ENCODE measurements at regions not wholly inside any gene's neighbourhood (a gene's known extent, or its start where the extent isn't known, plus 50 kb on each side); places are given as distances from the start of the nearest gene placed in this dataset.
A peak's percentile ranks its signal among the peaks of the same experiment; 100 is the strongest.

DNA sequence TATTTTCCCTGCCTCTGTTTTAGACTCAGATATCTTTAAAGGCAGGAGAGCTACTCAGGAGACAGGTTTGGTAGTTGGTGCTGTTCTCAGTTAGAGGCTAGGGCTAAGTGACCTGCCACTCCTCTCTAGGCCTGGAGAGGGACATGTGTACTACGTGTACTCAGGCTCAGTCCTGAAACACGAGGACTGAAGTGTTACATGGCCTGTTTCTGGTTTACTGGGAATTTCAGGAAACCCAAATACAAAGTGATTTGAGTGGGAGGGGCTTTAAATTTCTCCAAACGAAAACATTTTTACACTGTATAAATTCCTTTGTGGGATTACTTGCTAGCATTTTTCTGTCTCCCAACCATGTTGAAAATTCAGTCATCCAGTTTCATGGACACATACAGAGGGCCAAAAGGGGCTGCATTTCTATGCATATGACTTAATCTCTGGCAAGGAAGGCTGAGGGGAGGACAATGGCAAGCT, 343.3 kb downstream of the CYP26B1 start:
- peak; percentile 59 for DNase-seq

DNA sequence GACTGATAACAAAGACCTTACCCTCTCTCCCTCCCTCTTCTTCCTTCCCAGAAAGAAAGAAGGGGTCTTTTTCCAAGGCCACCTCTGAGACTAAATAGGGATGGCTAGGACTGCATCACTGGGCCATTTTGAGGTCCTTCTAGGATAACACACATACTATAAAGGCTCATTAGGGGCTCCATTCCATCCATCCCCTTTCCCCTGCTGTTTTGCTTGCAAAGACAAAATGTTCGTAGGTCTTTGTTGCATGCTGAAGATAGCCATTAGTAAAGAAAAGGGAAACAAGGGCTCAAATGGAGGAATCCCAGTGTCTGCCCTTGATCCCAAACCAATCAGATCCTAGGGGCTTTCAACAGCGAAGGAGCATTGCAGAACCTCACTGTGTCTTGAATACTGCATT, 344.3 kb downstream of the CYP26B1 start:
- DNase-seq = no peak

DNA sequence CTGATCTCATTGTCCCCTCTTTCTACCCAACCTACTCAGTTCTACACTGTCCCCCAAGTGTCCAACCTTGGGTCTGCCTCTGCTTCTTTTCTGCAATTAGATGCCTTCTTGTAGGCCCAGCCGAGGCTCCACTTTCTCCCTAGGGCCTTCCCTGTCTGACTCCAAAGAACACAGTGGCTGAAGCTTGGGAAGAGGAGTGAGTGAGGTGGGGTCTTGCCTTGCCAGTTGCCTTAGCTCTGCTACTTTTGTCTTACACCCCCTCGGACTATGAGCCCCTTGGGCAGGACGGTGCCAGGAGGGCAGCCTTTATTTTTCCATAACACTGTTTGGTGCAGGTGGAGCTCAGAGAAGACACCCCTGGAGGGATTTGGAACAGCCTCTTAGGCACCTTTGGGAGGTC, 345.1 kb downstream of the CYP26B1 start:
- DNase-seq = no peak

DNA sequence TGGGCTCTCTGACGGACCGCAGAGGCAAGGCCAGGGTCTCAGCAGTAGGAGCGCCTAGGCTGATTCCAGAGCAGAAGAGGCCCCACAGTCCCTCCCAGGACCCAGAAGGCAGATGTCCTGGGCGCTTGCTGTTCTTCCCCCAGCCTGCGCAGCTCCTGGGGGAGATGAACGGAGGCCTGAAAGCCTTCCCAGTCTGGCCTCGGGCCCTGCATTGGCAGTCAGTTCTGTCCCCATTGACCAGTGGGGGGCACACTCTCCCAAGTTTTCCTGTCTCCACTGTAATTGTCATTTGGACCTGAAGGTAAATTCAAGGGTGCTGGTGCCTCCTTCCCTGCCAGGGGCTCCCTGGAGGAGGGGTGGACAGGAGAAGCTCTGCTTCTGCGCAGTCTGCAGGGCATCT, 345.7 kb downstream of the CYP26B1 start:
- DNase-seq = peak; percentile 66

DNA sequence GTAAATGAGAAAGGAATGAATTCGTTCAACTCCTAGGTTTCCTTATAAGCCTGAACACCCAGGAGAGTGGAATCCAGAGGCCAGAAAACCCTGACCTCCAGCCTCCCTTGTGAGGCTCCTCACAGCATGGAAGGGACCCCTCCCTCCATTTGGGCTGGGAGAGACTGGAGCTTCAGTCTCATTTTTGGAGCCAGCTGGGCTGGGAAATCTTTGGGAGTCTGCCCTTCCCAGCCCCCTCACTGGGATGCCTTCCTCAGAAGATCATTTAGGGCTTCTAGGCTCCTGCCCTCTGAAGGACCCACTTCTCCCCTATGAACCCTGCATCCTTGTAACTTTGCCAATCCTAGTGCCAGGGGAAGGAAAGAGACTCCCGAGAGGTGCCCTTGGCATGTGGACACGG, 346.1 kb downstream of the CYP26B1 start:
- no peak for DNase-seq

DNA sequence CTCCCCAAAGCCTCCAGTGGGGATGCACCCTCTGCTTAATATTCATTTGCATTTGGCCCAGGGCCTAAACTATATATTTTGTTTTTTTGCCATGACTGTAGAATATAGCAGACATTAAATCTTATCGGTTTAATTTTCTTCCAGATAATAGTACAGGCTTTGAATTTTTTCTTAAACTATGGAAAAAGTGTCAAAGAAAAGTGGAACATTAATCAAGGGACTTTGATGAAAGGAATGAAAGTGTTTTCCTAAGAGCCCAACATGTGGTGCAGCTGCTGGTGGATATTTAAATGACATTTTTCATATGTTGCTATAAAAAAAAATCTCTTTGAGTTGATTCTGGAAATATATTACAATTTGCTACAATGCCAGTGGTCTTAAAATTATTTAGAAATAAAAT, 346.8 kb downstream of the CYP26B1 start:
- DNase-seq = peak; percentile 27

DNA sequence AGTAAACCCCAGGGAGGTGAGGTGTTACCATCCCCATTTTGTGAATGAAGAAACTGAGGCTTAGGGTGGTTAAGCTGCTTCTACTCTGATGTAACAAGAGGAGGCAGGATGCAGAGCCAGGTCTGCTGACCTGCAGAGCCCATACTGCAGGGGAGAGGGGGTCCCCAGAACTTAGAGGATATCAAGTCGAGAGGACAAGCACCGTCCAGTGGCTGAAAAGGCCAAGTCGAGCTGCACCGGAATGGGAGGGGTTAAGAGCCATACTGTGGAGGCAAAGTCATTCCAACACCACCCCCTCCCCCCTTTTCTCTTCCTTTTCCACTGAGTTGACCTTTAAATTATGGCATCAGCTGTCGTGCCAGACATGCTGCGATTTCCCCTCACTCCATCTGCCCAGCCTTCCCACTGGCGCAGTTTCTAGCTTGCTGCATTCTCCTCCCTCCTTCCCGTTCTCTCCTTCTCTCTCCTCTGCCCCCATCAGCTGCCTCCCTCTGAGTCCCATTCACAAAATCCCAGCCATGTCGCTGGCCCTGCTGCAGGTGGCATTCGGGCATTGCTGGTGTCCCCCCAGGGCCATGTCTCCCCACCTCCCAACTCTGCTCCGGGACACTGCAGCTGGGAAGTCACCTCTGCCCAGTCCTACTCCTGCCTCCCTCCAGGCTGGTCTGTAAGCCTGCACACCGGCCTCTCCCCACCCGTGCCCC, 346.9 kb downstream of the DYSF start:
- DNase-seq = no peak

DNA sequence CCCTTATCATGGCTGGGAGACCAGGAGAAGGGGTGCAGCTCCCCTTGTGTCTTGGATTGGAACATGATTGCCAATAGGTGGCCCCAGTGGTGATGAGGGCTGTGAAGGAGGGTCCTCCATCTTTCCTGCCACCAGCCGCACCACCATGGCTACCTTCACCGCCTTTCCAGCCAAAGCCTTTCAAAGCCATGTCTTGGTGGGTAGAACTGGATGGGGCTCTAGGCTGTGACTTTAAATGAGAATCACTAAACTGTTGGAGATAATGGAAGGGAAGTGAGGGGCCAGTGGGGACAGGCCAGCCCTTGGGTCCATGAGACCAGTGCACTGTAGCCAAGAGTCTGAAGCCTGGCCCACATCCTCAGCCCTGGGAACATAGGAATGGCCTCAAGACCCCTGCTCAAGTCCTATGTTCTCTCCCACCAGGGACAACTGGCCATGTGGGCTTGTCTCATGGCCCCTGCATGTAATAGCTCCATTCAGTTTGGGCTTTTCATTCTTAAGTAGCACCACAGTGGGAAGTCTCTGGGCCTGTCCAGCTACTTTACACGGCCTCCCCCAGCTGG, 345.7 kb downstream of the DYSF start:
- DNase-seq = no peak

DNA sequence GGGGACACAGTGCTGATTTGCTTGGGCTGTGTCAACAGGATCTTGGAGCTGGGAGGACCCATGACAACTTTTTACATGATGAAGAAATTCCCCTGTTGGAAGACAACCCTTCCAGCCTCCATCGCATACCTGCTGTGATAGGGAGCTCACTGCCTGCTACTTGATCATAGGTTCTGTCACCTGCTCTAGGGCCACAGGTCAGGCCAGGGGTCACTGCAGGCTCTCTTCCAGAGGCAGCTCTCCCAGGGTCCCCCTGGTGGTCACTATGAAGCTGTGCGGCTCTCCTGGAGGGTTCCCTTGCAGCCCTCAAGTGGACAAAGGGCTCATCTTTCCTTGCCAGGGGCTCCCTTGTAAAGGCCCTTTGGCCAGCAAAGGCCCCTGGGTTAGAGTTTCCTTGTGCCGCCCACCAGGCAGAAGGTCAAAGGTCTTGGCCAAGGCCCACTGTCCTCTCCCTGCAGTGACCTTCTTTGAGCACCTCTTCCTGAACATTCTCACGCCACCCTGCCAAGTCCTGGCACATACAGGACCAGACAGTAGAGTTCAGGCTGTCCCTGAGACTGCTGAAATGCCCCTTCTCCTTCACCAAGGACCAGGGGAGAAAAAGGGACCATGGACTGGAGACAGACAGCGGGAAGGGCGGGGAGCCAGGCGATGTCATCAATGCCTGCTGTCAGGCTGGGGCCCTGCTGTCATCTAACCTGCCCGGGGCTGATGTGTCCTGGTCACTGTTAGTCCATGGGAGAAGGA, 345.1 kb downstream of the DYSF start:
- DNase-seq = no peak

DNA sequence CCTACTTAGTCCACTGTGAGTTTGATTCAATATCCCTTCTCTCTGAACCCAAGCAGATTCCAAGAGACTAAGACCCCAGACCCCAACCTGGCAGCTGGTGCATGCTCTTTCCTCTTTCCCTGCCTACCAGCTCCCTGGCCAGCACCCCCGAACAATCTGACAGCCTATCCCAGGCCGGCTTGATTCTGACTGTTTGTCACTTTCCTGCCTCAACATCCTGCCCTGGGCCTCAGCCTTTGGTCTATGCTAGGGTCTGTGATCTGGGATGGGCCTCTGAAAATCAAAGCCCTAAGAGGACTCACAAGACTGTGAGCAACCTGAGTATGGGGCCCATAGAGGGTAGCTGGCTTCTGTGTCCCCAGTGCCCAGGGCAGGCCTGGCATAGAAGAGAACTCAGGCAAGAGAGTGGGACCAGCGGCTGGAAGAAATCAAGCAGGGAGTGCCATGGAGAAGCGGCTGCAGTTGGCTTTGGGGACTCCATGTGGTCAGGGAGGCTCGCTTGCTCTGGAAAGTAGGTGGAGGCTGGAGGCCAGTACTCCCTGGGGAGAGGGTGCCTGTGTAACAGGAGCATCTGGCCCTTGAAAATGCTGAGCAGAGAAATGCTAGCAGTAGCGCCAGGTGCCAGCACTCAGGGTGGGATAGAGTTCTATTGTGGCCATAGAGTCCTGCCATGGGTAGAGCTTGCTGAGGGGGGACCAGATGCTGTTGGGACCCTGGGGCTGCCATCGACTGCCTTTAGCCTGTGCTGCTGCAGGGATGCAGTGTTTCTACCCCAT, 343.9 kb downstream of the DYSF start:
- DNase-seq = no peak

DNA sequence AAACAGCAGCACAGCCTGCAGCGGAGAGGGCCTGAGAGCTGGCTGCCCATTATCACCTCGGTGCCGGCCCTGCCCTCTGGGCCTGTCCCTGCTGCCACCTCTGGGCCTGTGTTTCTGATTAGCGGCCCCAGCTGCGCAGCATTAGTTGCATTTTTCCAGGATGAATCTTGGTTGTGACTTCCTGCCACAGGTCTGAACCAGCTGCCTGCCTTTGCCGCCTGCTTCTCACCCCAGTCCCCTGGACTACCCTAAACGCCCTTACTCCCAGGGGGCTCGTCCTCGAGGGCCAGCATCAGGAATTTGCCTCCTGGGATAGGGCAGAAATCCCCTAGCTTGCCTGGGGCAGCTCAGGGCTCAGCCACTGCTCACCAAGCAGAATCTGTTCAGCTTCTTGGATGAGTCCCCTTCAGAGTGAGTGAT, 342.8 kb downstream of the DYSF start:
- DNase-seq = peak; percentile 80

DNA sequence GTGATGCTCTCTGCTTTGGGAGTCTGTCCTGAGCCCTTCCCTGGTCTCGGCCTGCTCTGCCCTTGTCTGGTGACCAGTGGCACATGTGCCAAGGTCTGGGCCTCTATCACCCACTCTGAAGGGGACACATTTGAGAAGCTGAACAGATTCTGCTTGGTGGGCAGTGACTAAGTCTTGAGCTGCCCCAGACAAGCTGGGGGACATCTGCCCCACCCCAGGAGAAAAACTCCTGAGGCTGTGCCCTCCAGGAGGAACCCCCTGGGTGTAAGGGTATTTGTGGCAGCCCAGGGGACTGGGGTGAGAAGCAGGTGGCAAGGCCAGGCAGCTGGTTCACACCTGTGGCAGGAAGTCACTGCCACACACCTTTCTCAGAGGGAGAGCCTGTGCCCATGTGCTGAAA, 342.1 kb downstream of the DYSF start:
- DNase-seq = no peak

DNA sequence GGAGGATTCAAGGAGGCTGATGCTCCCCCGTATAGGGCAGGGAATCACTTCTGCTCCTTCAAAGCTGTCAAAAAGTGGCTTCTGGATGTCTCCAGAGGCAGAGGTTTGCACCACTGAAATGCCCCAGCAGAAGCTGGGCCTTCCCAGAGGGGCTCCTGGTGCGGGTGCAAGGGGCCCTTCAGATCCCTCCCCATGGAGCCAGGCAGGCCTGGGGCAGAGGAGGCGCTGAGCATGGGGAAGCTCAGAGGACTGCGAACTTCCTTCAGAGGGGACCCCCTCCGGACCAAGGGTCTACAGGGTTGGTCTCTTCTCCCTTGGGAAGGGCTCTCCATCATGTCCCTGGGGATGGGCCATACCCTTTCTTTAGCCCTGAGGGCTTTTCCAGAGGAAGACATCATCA, 341.2 kb downstream of the DYSF start:
- no peak for DNase-seq

DNA sequence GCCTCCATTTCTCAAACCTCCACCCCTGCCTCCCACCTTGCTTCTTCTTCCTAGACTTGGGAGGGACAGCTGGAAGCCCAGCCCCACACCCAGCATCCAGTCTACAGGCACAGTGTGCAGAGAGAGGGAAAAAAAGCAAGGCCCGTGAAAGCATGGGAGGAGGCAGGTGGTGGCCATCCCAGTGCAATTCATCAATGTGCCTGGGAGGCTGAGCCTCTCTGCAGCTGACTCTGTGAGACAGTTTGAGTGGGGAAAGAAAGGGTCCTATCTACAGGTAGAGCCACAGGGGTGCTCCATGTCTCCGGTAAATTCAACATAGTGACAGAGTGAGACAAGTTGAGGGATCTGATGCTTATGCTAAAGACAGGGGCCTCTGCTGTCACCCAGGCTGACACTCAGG, 340.6 kb downstream of the DYSF start:
- DNase-seq = peak; percentile 22

DNA sequence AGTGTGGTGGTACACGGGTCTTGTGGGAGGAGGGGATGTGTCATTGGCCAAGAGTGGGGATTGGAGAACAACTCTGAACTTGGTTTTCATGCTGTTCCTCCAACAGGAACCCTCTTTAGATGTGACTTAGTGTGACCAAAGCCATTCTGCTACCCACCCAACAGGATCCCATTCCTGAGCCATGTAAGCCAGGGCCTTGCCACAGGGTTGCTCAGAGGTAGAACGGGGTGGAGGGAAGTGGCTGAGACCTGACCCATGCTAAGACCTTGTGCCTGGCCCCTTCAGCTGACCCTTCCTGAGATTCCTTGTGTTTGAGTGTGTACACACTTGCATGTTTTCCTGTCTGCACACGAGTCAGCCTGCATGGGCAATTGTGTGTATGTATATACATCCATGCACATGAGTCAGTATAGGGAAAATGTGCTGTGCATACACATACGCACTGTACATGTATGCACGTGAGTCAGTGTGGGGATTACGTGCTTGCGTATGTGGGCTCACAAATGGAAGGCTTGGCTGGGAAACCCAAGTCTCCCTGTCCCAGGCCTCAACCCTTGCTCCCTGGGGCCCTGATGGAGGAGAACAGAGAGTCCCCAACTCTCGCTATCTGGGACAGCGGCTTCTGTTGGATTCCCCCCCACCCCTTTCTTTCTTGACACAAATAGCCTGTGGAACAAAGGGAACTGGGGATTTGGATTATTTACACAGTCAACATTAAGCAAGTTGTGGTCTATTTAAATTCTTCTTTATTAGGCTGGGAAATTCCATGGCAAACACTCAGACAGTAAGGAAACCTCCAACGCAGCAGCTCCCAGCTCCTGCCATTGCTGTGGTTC, 339.8 kb downstream of the DYSF start:
- DNase-seq = peak; percentile 90

DNA sequence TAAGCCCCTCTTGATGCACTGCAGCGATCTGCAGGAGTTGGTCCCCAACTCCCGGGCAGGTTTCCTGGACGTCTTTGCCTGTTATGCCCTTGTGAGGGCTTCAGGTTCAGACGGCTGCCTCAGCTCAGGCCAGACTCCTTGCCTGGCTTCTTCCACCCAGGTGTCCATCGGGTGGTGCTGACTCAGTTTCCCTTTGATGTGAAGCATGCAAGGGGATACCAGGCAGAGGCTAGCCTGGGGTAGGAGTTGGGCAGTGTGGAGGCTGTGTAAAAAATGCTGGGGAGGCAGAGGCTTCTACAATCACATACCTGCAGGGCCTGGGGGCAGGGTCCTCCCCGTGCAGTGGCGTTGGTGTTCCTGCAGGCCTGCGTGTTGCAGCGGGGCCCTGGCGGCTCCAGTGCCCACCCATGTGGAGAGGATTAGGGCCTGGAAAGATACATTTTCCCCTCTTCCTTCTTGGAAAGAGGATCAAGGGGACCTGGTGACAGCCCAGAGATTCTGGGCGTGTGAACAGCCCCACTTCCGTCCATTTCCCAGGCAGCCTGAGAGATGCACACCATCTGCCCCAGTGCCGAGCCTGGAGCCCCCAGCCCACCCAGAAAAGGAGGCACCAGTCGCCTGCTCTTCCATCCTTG, 338.3 kb downstream of the DYSF start:
- DNase-seq = no peak

DNA sequence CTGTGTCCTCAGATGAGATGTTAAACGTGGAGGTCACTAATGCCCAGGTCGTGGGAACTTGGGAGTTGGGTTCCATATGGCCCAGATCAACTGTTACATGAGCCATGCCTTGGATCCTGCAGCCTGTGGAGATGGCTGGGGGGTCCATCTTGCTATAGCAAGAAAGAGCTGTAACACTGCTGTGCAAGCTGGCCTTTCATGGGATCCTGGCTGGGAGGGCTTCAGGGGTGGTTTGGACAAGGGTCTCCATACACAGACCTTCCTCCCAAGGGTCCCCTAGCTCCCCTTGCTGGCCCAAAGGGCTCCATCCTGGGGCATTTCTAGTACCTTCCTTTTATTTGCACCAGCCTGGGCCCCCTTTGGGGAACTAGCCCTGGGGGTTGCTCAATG, 337.7 kb downstream of the DYSF start:
- DNase-seq = no peak

DNA sequence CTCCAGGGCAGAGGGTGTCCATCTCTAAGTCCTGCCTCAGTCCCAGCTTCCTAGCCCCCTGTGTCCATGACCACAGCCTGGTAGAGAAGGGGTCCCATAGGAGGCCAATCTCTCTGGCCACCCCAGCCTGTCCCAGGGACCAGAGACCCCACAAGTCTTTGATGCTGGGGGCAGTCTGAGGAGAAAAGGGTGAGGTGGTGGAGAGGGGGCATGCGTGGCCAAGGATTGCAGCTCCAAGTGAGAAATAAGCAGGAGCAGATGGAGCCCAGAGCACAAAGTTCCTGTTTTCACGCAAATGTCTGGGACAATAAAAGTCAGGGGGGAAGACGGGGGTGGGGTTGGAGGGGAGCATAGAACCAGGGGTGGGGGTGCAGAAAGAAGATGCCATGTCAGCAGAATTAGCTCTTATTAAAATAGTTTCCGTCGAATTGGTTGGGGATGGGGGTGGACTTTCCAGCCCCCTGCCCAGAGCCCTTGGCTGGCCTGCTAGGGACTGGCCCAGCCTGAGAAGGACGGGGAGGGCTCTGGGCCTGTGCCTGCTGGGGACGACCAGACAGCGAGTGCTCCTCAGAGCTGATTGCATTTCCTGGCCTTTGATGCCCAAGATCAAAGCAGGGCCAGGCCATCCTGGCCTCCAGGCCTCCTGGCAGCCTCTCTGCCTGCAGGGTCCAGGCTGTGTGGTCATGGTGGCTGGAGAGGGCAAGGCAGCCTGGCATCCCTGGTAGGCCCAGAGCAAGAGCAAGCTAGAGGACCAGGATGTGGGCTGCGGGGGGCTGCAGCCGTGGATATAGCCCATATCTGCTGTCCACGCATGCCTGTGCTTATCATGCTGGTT, 337.1 kb downstream of the DYSF start:
- DNase-seq = no peak

DNA sequence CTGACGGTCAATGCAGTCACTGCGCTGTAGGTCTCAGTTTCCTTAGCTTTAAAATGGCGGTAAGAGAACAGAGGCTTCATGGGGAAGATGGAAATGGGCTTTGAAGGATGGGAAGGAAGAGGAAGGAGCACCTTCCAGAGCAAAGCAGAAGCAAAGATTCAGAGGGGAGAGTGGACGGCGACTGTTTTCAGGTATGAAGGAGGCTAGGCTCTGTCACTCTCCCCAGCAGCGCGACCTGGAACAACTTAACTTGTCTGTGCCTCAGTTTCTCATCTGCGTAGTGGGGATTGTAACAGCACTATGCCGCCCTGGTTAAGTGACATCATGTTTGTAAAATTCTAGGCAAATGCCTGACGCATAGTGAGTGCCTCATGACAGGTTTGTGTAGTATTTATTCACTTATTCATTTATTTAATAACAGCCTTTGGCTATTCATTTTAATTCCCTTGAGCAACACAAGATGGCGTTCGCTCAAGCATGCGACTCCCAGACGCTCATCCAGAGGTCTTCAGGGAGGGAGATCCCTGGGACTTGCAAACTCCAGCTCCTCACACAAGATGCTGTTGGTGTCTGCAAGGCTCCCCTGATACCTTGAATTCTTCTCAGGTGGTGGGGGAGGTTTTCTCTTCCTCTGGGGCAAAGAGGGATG, 336.3 kb downstream of the DYSF start:
- DNase-seq = peak; percentile 58

DNA sequence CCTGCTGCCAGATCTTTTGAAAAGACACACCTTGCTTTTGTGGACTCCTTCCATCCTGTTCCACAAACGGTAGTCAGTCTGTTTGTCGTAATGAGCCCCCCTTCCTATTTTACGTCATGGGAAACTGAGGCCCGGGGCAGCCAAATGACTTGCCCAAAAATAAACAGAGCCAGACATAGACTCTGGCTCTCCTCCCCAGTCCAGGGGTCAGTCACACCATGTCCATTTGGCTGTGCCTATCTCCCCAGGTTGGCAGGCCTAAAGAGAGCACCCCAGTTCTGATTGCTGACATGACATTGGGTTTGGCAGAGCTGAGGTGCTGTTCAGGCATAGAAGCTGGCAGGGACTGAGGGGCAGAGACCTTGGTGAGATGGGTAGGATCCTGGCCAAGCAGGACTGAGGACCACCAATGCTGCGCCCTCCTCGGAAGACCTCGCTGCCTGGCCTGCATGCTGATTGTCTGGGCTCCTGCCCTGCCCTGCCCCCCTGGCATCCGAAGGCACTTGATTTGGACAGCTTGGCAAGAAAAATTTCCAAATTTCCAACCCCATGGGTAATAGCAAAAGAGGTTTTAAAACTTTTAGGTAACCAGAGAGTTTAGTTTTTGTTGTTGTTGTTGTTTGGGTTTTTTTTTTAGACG, 335.4 kb downstream of the DYSF start:
- DNase-seq = no peak

Measured in fibroblast of skin of abdomen (primary cell).